ENCODE measurements at regions not wholly inside any gene's neighbourhood (a gene's known extent, or its start where the extent isn't known, plus 50 kb on each side); places are given as distances from the start of the nearest gene placed in this dataset.

GRCh38 chr14:22433069-22433468, 156.0 kb downstream of the DAD1 start:
- no peak for TF ChIP-seq GATA2 (IDR thresholded peaks at IDR 0.05; ENCODE audit: low read depth, low read length)
- TF ChIP-seq GATA3 (IDR thresholded peaks at IDR 0.05; ENCODE audit: low read depth, low read length), result no peak

- TF ChIP-seq GATA2 (IDR thresholded peaks at IDR 0.05; ENCODE audit: low read depth, low read length) (no peak), GATA3 (IDR thresholded peaks at IDR 0.05; ENCODE audit: low read depth, low read length) (no peak)
Measured at GRCh38 chr14:22432348-22432976, 156.6 kb downstream of the DAD1 start.

- TF ChIP-seq GATA2 (IDR thresholded peaks at IDR 0.05; ENCODE audit: low read depth, low read length) (no peak), GATA3 (IDR thresholded peaks at IDR 0.05; ENCODE audit: low read depth, low read length) (no peak)
Measured at GRCh38 chr14:22429546-22430294, 159.3 kb downstream of the DAD1 start.

GRCh38 chr14:22428700-22429291, 160.2 kb downstream of the DAD1 start:
- TF ChIP-seq GATA2 (IDR thresholded peaks at IDR 0.05; ENCODE audit: low read depth, low read length) (no peak), GATA3 (IDR thresholded peaks at IDR 0.05; ENCODE audit: low read depth, low read length) (no peak)

- no peak for TF ChIP-seq GATA2 (IDR thresholded peaks at IDR 0.05; ENCODE audit: low read depth, low read length)
- no peak for TF ChIP-seq GATA3 (IDR thresholded peaks at IDR 0.05; ENCODE audit: low read depth, low read length)
Measured at GRCh38 chr14:22427771-22428231, 161.2 kb downstream of the DAD1 start.

- TF ChIP-seq GATA3 (IDR thresholded peaks at IDR 0.05; ENCODE audit: low read depth, low read length), result no peak
- no peak for TF ChIP-seq GATA2 (IDR thresholded peaks at IDR 0.05; ENCODE audit: low read depth, low read length)
Measured at GRCh38 chr14:22426711-22427110, 162.3 kb downstream of the DAD1 start.

GRCh38 chr14:22423958-22424357, 165.1 kb downstream of the DAD1 start:
- TF ChIP-seq GATA2 (IDR thresholded peaks at IDR 0.05; ENCODE audit: low read depth, low read length), result no peak
- TF ChIP-seq GATA3 (IDR thresholded peaks at IDR 0.05; ENCODE audit: low read depth, low read length), result no peak

- TF ChIP-seq GATA3 (IDR thresholded peaks at IDR 0.05; ENCODE audit: low read depth, low read length), result no peak
- TF ChIP-seq GATA2 (IDR thresholded peaks at IDR 0.05; ENCODE audit: low read depth, low read length), result no peak
Measured at GRCh38 chr14:22422238-22422637, 166.8 kb downstream of the DAD1 start.

- TF ChIP-seq GATA3 (IDR thresholded peaks at IDR 0.05; ENCODE audit: low read depth, low read length), result no peak
- TF ChIP-seq GATA2 (IDR thresholded peaks at IDR 0.05; ENCODE audit: low read depth, low read length), result no peak
Measured at GRCh38 chr14:22420598-22421186, 168.3 kb downstream of the DAD1 start.

GRCh38 chr14:22419620-22420019, 169.4 kb downstream of the DAD1 start:
- no peak for TF ChIP-seq GATA3 (IDR thresholded peaks at IDR 0.05; ENCODE audit: low read depth, low read length)
- TF ChIP-seq GATA2 (IDR thresholded peaks at IDR 0.05; ENCODE audit: low read depth, low read length), result no peak

GRCh38 chr14:22418631-22419030, 170.4 kb downstream of the DAD1 start:
- TF ChIP-seq GATA3 (IDR thresholded peaks at IDR 0.05; ENCODE audit: low read depth, low read length) (no peak), GATA2 (IDR thresholded peaks at IDR 0.05; ENCODE audit: low read depth, low read length) (no peak)

- no peak for TF ChIP-seq GATA2 (IDR thresholded peaks at IDR 0.05; ENCODE audit: low read depth, low read length)
- TF ChIP-seq GATA3 (IDR thresholded peaks at IDR 0.05; ENCODE audit: low read depth, low read length), result no peak
Measured at GRCh38 chr14:22417914-22418313, 171.1 kb downstream of the DAD1 start.

GRCh38 chr14:22416193-22416592, 172.8 kb downstream of the DAD1 start:
- TF ChIP-seq GATA3 (IDR thresholded peaks at IDR 0.05; ENCODE audit: low read depth, low read length), result no peak
- TF ChIP-seq GATA2 (IDR thresholded peaks at IDR 0.05; ENCODE audit: low read depth, low read length), result no peak

GRCh38 chr14:22415605-22415959, 173.4 kb downstream of the DAD1 start:
- TF ChIP-seq GATA2 (IDR thresholded peaks at IDR 0.05; ENCODE audit: low read depth, low read length) (no peak), GATA3 (IDR thresholded peaks at IDR 0.05; ENCODE audit: low read depth, low read length) (no peak)
